ENCODE measurements at regions not wholly inside any gene's neighbourhood (a gene's known extent, or its start where the extent isn't known, plus 50 kb on each side); places are given as distances from the start of the nearest gene placed in this dataset.
"Not testable (repeated sequence)": the region's sequence is repeated elsewhere in the genome, so short reads cannot be mapped to it uniquely, and the experiment has no call there.

DNA sequence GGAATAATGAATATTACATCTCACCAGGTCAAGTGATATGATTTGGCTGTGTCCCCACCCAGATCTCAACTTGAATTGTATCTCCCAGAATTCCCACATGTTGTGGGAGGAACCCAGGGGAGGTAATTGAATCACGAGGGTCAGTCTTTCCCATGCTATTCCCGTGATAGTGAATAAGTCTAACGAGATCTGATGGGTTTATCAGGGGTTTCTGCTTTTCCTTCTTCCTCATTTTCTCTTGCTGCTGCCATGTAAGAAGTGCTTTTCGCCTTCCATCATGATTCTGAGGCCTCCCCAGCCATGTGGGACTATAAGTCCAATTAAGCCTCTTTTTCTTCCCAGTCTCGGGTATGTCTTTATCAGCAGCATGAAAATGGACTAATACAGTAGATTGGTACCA lies 58.4 kb upstream of the HPDL start:
- not testable (repeated sequence) for TF ChIP-seq NR2C2 (IDR thresholded peaks at IDR 0.05; ENCODE audit: borderline replicate concordance, control insufficient read depth, insufficient read length, low read depth); HCFC1 (IDR thresholded peaks at IDR 0.05; ENCODE audit: low read length); MYC (IDR thresholded peaks at IDR 0.05; ENCODE audit: insufficient read depth, insufficient read length, insufficient replicate concordance, low read length, severe bottlenecking); CTCF (IDR thresholded peaks at IDR 0.05 in 2 of 3, conservative IDR thresholded peaks at IDR 0.05 in 1 of 3; ENCODE audit: control insufficient read depth in 2 of 3, extremely low read depth in 1 of 3, insufficient read depth in 1 of 3, low read depth in 3 of 3, low read length in 3 of 3); CEBPB (IDR thresholded peaks at IDR 0.05; ENCODE audit: borderline replicate concordance in 1 of 2, low read depth in 2 of 2, low read length in 2 of 2); YBX1 (IDR thresholded peaks at IDR 0.05); TAF1 (IDR thresholded peaks at IDR 0.05; ENCODE audit: borderline replicate concordance, low read depth, low read length); EZH2 (IDR thresholded peaks at IDR 0.05; ENCODE audit: borderline replicate concordance, control insufficient read depth, low read depth, low read length); EP300 (IDR thresholded peaks at IDR 0.05; ENCODE audit: borderline replicate concordance in 1 of 2, control insufficient read depth in 1 of 2, low read depth in 2 of 2, low read length in 2 of 2); HDAC6 (IDR thresholded peaks at IDR 0.05; ENCODE audit: unreplicated experiment)
